H9 (cell line): ENCODE measurements at regions not wholly inside any gene's neighbourhood (a gene's known extent, or its start where the extent isn't known, plus 50 kb on each side); places are given as distances from the start of the nearest gene placed in this dataset.

Experiments
- DNase-seq: peaks from one replicate; pipeline ENCODE4 v3.0.0-alpha.2; 2017
- H2AFZ ChIP-seq: one replicate; pipeline ENCODE4 v1.6.1; 2013; ENCODE audit warnings: mild to moderate bottlenecking, low read length, control low read depth, moderate library complexity
- H2AK5ac ChIP-seq: 2 replicates; pipeline ENCODE4 v1.6.1; 2013; ENCODE audit warnings: low read length, control low read depth, mixed read lengths; ENCODE audit not compliant: insufficient read length
- H2BK120ac ChIP-seq: one replicate; pipeline ENCODE4 v1.6.1; 2013; ENCODE audit warnings: low read depth, mild to moderate bottlenecking, low read length, control low read depth, inconsistent platforms; ENCODE audit not compliant: poor library complexity, severe bottlenecking
- H2BK12ac ChIP-seq: 2 replicates; pipeline ENCODE4 v1.6.1; 2013; ENCODE audit warnings: low read length, control low read depth, mixed read lengths, low read depth; ENCODE audit not compliant: insufficient read length
- H2BK15ac ChIP-seq: 2 replicates; pipeline ENCODE4 v1.6.1; 2013; ENCODE audit warnings: low read depth, low read length, control low read depth
- H2BK20ac ChIP-seq: one replicate; pipeline ENCODE4 v1.6.1; 2013; ENCODE audit warnings: low read depth, mild to moderate bottlenecking, low read length, control low read depth, inconsistent platforms; ENCODE audit not compliant: poor library complexity, severe bottlenecking
- H2BK5ac ChIP-seq: 2 replicates; pipeline ENCODE4 v1.6.1; 2013; ENCODE audit warnings: low read length, control low read depth, mixed read lengths; ENCODE audit not compliant: insufficient read length
- H3K14ac ChIP-seq: 2 replicates; pipeline ENCODE4 v1.6.1; 2013; ENCODE audit warnings: low read length, control low read depth; ENCODE audit not compliant: insufficient read depth
- H3K18ac ChIP-seq: 2 replicates; pipeline ENCODE4 v1.6.1; 2013; ENCODE audit warnings: low read depth, mild to moderate bottlenecking, mixed read lengths, low read length, control low read depth; ENCODE audit not compliant: insufficient read length
- H3K23ac ChIP-seq: 2 replicates; pipeline ENCODE4 v1.6.1; 2013; ENCODE audit warnings: low read length, control low read depth, mixed read lengths, low read depth; ENCODE audit not compliant: insufficient read length
- H3K23me2 ChIP-seq: 2 replicates; pipeline ENCODE4 v1.6.1; 2013; ENCODE audit warnings: low read depth, mild to moderate bottlenecking, mixed read lengths, low read length, control low read depth; ENCODE audit not compliant: insufficient read length, poor library complexity, severe bottlenecking
- H3K27ac ChIP-seq: 2 replicates; pipeline ENCODE4 v1.5.1; 2013; ENCODE audit warnings: low read length, control low read depth, mixed read lengths, low read depth; ENCODE audit not compliant: insufficient read length
- H3K27me3 ChIP-seq: 2 replicates; pipeline ENCODE4 v1.6.1; 2013; ENCODE audit warnings: low read length, control low read depth, inconsistent platforms; ENCODE audit not compliant: insufficient read depth
- H3K4ac ChIP-seq: 2 replicates; pipeline ENCODE4 v1.6.1; 2013; ENCODE audit warnings: low read depth, mild to moderate bottlenecking, control low read depth, inconsistent platforms, low read length, moderate library complexity
- H3K4me1 ChIP-seq: 2 replicates; pipeline ENCODE4 v1.6.1; 2013; ENCODE audit warnings: low read length, control low read depth, inconsistent platforms; ENCODE audit not compliant: insufficient read depth
- H3K4me2 ChIP-seq: 2 replicates; pipeline ENCODE4 v1.6.1; 2013; ENCODE audit warnings: low read length, control low read depth, mixed read lengths; ENCODE audit not compliant: insufficient read length, insufficient read depth
- H3K56ac ChIP-seq: 2 replicates; pipeline ENCODE4 v1.6.1; 2013; ENCODE audit warnings: low read depth, mild to moderate bottlenecking, mixed read lengths, low read length, control low read depth; ENCODE audit not compliant: insufficient read length
- H3K79me1 ChIP-seq: 2 replicates; pipeline ENCODE4 v1.6.1; 2013; ENCODE audit warnings: low read depth, mild to moderate bottlenecking, moderate library complexity, low read length, control low read depth, inconsistent platforms; ENCODE audit not compliant: insufficient read depth, poor library complexity, severe bottlenecking
- H3K79me2 ChIP-seq: 2 replicates; pipeline ENCODE4 v1.6.1; 2013; ENCODE audit warnings: low read length, control low read depth, inconsistent platforms; ENCODE audit not compliant: insufficient read depth
- H3K9ac ChIP-seq: 2 replicates; pipeline ENCODE4 v1.6.1; 2013; ENCODE audit warnings: low read length, control low read depth, mixed read lengths; ENCODE audit not compliant: insufficient read length; ENCODE audit errors: extremely low read depth
- H3K9me3 ChIP-seq: one replicate; pipeline ENCODE4 v1.6.1; 2013; ENCODE audit warnings: low read depth, low read length, inconsistent platforms; ENCODE audit not compliant: control insufficient read depth
- H3T11ph ChIP-seq: one replicate; pipeline ENCODE4 v1.6.1; 2013; ENCODE audit warnings: mild to moderate bottlenecking, low read length, control low read depth, inconsistent platforms
- H4K20me1 ChIP-seq: one replicate; pipeline ENCODE4 v1.6.1; 2013; ENCODE audit not compliant: control insufficient read depth, insufficient read length, insufficient read depth
- H4K5ac ChIP-seq: 2 replicates; pipeline ENCODE4 v1.6.1; 2013; ENCODE audit warnings: low read depth, mild to moderate bottlenecking, mixed read lengths, low read length, control low read depth; ENCODE audit not compliant: insufficient read length
- H4K8ac ChIP-seq: replicated peaks from 2 replicates; pipeline ENCODE4 v1.6.1; 2013; ENCODE audit warnings: low read length, control low read depth, mixed read lengths, low read depth; ENCODE audit not compliant: insufficient read length
- H4K91ac ChIP-seq: 2 replicates; pipeline ENCODE4 v1.6.1; 2013; ENCODE audit warnings: low read depth, mild to moderate bottlenecking, moderate library complexity, mixed read lengths, low read length, control low read depth; ENCODE audit not compliant: insufficient read length
- H3K27ac Mint-ChIP-seq, 3 experiments: 2 replicates in 2 of 3; 3 replicates in 1 of 3; pipeline ENCODE4 v1.8.0; 2020 to 2021; ENCODE audit warnings: mixed read lengths in 3 of 3, mild to moderate bottlenecking in 1 of 3, moderate library complexity in 1 of 3
- H3K27me3 Mint-ChIP-seq: 2 replicates; pipeline ENCODE4 v1.8.0; 2021; ENCODE audit warnings: low read depth, mild to moderate bottlenecking, moderate library complexity, mixed read lengths
- H3K36me3 Mint-ChIP-seq, 3 experiments: 2 replicates in 2 of 3; 3 replicates in 1 of 3; pipeline ENCODE4 v1.8.0; 2020 to 2021; ENCODE audit warnings: low read depth in 3 of 3, mixed read lengths in 3 of 3; ENCODE audit not compliant: insufficient read depth in 1 of 3
- H3K4me1 Mint-ChIP-seq, 2 experiments: 2 replicates each; pipeline ENCODE4 v1.8.0; 2020; ENCODE audit warnings: mixed read lengths in 2 of 2
- H3K4me3 Mint-ChIP-seq, 2 experiments: 2 replicates in 1 of 2; 3 replicates in 1 of 2; pipeline ENCODE4 v1.8.0; 2020 to 2021; ENCODE audit warnings: mild to moderate bottlenecking in 2 of 2, mixed read lengths in 2 of 2, moderate library complexity in 1 of 2
- H3K9me3 Mint-ChIP-seq, 2 experiments: 2 replicates in 1 of 2; 3 replicates in 1 of 2; pipeline ENCODE4 v1.8.0; 2020; ENCODE audit warnings: mild to moderate bottlenecking in 2 of 2, mixed read lengths in 2 of 2, moderate library complexity in 1 of 2
- CTCF ChIP-seq: fragments of 200-600 bp; sonication (generic); conservative IDR thresholded peaks from 3 replicates; pipeline ENCODE4 v1.8.0; 2021; ENCODE audit warnings: antibody characterized with exemption, mild to moderate bottlenecking
- WGBS: extraction: QIAGEN DNeasy Blood & Tissue Kit; methylation state at CpG from one replicate; pipeline ENCODE4 v1.1.7; 2013; ENCODE audit warnings: missing lambda C conversion rate, low lambda C conversion rate, mixed read lengths; ENCODE audit not compliant: insufficient read length; ENCODE audit errors: extremely low coverage; 5-methylcytosine and 5-hydroxymethylcytosine counted together

DNA sequence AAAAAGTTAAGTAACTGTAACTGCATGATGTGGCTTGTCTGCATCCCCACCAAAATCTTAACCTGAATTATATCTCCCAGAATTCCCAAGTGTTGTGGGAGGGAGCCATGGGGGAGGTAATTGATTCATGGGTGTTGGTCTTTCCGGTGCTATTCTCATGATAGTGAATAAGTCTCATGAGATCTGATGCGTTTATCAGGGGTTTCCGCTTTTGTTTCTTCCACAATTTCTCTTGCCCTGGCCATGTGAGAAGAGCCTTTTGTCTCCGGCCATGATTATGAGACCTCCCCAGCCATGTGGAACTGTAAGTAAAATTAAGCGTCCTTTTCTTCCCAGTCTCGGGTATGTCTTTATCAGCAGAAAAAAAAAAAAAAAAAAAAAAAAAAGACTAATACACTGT is 385.8 kb downstream of the SLITRK1 start:
- Mint-ChIP-seq H3K4me3 (no peak overlapping the region), H3K4me1 (no peaks in the 10 kb centered on the region), H3K36me3 (no peaks in the 10 kb centered on the region), H3K9me3 (no peaks in the 10 kb centered on the region), H3K27me3 (no peaks in the 10 kb centered on the region), H3K27ac (no peak overlapping the region; a peak in 1 of 7 replicates)
- no peak overlapping the region for H2AK5ac ChIP-seq
- WGBS: no CpG with 5 or more reads among the region's 6 CpGs
- no peak overlapping the region for H2AFZ ChIP-seq
- no peak overlapping the region for H3K56ac ChIP-seq
- H3K79me1 ChIP-seq: no peaks in the 10 kb centered on the region
- H4K5ac ChIP-seq: no peak overlapping the region
- no peak for DNase-seq
- no peak overlapping the region for H2BK12ac ChIP-seq
- no peaks in the 10 kb centered on the region for H4K20me1 ChIP-seq
- H2BK20ac ChIP-seq: no peak overlapping the region
- no peaks in the 10 kb centered on the region for H3K23me2 ChIP-seq
- no peak overlapping the region for H3K4ac ChIP-seq
- H4K91ac ChIP-seq: no peak overlapping the region
- H4K8ac ChIP-seq: no peak overlapping the region
- H3T11ph ChIP-seq: no peak overlapping the region
- H2BK5ac ChIP-seq: no peak overlapping the region
- no peaks in the 10 kb centered on the region for H3K9me3 ChIP-seq
- H3K23ac ChIP-seq: no peak overlapping the region
- H3K4me2 ChIP-seq: no peak overlapping the region
- no peaks in the 10 kb centered on the region for H3K4me1 ChIP-seq
- no peaks in the 10 kb centered on the region for H3K79me2 ChIP-seq
- no peak overlapping the region for H3K27ac ChIP-seq
- no peak overlapping the region for H2BK15ac ChIP-seq
- no peak overlapping the region for H2BK120ac ChIP-seq
- H3K18ac ChIP-seq: no peak overlapping the region
- no peak for TF ChIP-seq CTCF
- no peak overlapping the region for H3K9ac ChIP-seq
- H3K14ac ChIP-seq: no peak overlapping the region
- no peaks in the 10 kb centered on the region for H3K27me3 ChIP-seq
